GM19463 (cell line): ENCODE measurements at regions not wholly inside any gene's neighbourhood (a gene's known extent, or its start where the extent isn't known, plus 50 kb on each side); places are given as distances from the start of the nearest gene placed in this dataset.
"Not testable (repeated sequence)": the region's sequence is repeated elsewhere in the genome, so short reads cannot be mapped to it uniquely, and the experiment has no call there.

Source experiments
- ATAC-seq: cut with Tn5 transposase; IDR thresholded peaks from one replicate; pipeline ENCODE4 v1.9.1; 2021; ENCODE audit warnings: mild to moderate bottlenecking, moderate library complexity; ENCODE audit not compliant: unreplicated experiment

DNA sequence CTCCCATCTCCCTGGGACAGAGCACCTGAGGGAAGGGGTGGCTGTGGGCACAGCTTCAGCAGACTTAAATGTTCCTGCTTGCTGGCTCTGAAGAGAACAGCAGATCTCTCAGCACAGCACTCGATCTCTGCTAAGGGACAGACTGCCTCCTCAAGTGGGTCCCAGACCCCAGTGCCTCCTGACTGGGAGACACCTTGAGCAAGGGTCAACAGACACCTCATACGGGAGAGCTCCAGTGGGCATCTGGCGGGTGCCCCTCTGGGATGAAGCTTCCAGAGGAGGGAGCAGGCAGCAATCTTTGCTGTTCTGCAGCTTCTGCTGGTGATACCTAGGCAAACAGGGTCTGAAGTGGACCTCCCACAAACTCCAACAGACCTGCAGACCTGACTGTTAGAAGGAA, 436.7 kb upstream of the CHRM2 start:
- not testable (repeated sequence) for ATAC-seq

DNA sequence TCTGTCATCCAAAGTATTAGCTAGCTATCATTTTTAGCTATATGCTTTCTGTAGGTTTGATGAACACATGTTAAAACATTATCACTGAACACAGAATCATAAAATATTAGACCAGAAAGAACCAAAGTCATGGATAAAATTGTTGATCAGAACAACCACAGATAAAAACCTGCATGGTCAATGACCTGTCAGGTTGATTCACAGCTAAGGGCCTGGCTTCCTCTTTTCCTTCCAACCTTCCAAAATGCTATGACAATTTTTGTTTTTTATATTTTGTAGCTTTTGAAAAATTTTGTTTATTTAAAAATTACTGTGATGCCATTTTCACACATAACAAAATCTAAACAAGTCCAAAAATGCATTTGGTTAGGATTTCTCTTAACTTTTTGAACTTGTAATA, 444.4 kb upstream of the CHRM2 start:
- no peak for ATAC-seq

DNA sequence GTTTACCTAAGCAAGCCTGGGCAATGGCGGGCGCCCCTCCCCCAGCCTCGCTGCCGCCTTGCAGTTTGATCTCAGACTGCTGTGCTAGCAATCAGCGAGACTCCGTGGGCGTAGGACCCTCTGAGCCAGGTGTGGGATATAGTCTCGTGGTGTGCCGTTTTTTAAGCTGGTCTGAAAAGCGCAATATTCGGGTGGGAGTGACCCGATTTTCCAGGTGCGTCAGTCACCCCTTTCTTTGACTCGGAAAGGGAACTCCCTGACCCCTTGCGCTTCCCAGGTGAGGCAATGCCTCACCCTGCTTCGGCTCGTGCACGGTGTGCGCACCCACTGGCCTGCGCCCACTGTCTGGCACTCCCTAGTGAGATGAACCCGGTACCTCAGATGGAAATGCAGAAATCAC, 442.6 kb upstream of the MTPN start:
- ATAC-seq, result not testable (repeated sequence)

DNA sequence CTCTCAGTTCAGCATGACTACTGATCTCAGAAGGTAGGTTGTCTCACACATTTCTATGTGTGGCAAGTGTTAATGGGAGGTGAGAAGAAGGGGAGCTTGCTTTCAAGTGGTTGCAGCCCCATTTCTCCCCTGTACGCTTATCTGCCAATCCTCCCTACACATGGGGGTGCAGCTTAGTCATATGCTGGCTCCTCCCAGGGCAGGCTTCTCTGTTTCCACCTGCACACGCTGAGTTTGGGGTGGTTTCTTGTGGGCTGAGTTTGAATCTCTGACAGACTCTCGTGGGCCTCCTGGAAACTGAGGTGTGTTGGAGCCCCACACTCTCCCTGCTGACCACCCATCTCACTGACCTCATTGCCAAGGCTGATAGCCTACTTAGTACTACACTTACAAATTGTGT, 435.8 kb upstream of the MTPN start:
- ATAC-seq, result no peak

DNA sequence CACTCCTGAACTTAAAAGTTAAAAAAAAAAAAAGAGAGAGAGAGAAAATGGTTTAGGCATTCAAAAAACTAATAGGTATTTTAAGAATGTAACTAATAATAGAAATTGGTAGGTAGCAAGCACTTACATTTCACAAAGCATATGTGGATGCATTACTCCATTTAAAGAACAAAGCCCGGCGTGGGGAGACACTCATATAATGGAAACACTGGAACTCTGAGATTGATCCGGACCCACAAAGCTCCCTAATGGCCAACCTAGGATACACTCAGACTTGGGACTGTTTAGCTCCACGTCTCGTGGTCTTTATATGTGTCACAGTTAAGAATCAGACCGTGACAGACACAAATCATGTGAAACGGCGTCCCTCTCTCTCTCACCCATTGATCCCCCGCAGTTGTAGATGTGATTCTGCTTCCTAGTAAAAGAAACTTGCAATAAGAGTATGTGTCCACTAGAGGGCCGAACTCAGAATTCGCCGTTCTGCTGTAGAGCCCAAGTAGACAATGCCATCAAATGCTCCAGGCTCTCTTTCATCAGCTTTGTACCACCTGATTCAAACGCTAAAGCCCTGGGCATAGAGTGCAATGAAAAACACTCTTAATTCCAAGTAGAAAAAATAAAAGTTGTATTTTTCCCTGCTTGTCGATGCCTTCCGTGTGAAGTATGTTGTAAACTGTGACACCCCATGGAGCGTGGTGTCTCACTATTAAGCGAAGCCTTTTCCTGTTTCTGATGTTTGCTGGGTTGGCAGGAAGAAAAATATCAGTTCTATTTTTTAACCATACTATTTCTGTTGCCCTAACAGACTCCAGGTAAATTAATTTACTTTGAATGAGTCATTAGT, 429.0 kb upstream of the MTPN start:
- peak; percentile 91 for ATAC-seq

DNA sequence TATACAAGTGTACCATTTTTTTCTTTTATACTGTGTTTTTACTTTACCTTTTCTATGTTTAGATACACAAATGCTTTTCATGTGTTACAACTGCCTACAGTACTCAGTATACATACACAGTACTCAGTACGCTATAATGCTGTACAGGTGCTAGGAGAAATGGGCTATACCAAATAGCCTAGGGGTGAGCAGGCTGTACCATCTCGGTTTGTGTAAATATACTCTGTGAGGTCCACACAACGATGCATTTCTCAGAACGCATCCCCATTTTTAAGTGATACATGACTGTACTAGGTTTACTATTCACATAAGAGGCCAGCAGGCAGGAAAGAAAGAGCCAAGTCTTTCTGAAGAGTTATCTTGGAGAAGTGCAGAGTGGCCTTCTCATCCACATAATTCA, 426.4 kb upstream of the MTPN start:
- ATAC-seq, result no peak

DNA sequence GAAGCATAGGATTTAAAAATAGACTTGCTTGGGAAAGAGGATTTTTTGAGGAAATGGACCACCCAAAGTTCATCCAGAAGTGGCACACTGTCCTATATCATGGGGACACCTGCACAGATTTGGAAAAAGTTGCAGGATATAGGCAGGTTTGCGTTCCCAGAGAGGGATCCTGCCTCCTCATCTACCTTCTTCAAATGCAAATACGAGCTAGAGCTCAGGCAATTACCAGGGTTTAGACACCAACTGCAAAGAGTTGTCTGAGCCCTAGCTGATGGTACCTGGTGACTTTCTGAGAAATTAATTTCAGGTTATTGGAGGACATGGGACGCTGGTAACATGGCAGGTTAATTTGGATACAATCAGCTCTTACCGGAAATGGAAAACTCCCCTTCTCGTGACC, 423.7 kb upstream of the MTPN start:
- ATAC-seq, result no peak

DNA sequence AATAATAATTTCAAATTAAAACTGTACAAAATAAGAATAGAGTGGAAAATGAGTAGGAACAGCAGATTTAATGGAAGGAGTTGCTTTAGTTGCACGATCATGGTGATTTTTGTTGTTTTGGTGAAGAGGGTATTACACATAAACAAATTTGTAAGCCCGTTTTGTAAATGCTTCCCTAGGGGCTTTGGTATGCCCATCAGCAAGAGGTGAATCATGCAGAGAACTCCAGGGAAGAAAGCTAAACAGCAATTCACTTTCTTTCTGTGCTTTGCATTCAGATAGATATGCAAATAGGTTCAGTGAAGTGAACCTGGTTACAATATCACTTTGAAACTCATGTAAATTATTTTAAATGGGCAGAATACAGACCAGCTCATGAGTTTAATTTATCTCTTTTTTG, 422.2 kb upstream of the MTPN start:
- ATAC-seq, result no peak

DNA sequence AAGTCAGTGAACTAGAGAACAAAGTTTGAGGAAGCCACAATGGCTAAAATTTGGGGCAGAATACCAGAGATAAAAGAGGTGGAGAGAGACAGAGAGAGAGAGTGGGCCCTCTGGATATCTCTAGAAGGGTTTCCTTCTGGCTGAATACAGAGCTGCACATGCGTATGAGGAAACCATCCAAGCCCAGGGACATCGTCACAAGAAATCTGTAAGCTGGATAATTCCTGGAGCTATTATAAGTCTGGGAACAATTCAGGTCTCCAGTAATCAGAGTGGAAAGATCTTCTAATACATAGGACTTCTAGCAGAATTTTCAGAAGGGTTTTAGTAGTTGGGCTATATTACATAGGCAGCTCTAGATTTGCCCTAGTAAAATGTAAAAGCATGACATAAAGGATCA, 415.7 kb upstream of the MTPN start:
- ATAC-seq, result no peak

DNA sequence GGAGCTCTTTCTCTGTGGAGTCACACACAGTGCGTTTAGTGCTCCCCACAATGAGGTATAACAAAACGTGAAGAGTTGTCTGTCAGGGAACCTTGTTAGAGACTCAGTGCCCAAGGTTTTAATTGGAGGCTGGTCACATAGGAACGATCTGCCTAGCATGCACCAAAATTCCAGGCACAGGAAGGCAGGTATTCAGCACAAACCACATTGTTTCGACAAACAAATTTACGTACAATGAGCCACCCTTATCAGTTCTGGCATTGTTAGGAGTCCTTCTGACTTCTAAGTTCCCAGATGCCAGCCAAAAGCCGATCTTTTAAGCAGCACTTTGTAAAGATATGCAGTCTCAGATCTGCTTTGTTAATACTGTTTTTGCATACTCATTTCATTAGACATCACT, 414.2 kb upstream of the MTPN start:
- ATAC-seq, result no peak

DNA sequence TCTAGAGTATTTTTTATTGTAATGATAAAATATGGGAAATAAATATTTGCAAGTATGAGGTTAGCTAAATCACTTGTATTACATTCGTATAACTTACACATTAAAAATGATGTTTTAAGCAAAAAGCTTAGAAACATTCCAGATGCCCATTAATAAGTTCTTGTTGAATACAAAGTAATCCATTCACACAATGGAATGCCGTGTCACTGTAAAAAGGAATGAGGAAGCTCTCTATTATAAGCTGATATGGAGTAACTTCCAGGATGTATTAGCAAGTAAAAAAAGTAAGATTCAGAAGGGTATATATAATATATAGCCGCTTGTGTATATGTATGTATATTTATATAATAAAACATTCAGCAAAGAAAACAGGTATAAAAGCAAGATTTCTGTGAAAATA, 412.8 kb upstream of the MTPN start:
- no peak for ATAC-seq

DNA sequence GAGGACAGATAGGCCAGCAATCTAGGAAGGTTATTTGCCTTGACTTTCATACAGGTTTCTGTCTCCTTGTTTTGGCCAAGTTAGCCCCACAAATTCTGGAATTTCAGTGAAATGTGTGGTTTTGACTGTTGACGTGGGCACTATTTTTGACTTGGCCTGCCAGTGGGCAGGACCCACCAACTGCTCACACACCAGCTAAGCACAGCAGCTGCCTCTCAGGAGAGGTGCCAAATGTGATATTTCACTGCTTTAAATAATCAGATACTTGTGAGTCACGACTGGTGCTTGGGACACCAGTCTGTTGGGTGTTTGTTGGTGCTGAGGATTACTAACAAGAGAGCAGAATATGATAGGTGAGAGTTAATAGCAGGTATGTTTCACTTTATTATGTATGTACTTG, 409.7 kb upstream of the MTPN start:
- no peak for ATAC-seq

DNA sequence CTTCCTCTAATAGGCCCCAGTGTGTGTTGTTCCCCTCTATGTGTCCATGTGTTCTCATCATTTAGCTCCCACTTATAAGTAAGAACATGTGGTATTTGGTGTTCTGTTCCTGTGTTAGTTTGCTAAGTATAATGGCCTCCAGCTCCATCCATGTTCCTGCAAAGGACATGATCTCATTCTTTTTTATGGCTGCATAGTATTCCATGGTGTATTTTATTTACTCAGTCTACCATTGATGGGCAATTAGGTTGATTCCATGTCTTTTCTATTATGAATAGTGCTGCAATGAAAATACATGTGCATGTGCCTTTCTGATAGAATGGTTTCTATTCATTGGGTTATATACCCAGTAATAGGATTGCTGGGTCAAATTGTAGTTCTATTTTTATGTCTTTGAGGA, 394.2 kb upstream of the MTPN start:
- ATAC-seq, result not testable (repeated sequence)

DNA sequence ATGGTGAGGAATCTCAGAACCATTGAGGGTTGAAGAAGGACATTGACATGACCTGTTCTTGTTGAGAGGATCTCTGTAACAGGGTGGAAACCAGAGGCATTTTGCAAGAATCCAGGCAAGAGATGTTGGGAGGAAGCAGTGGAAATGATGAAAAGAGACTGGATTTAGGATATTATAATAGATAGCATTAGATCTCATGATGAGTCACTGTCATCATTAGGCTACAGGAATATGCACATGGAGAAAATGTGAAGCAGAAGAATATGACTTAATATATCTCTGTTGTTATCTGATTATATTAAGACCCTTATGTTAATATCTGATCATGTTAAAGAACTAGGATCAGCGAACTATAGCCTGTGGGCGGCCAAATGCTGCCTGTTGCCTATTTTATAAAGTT, 393.0 kb upstream of the MTPN start:
- no peak for ATAC-seq

DNA sequence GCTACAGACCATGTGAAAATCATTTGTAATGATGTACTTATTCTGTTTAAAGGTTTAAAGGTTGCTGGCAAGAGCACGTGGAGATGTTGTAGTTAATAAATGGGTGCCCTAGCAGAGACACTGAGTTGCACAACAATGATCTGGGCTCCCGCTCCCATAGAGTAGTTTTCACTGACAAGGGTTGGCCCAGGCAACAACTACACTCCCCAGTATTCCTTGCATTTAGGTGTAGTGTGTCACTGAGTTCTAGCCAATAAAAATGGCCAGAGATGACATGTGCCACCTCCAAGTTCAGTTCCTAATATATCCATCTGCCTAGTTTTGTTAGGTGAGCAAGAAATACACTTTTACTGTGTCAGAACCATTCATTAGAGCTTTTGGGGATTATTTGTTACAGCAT, 392.1 kb upstream of the MTPN start:
- ATAC-seq, result no peak

DNA sequence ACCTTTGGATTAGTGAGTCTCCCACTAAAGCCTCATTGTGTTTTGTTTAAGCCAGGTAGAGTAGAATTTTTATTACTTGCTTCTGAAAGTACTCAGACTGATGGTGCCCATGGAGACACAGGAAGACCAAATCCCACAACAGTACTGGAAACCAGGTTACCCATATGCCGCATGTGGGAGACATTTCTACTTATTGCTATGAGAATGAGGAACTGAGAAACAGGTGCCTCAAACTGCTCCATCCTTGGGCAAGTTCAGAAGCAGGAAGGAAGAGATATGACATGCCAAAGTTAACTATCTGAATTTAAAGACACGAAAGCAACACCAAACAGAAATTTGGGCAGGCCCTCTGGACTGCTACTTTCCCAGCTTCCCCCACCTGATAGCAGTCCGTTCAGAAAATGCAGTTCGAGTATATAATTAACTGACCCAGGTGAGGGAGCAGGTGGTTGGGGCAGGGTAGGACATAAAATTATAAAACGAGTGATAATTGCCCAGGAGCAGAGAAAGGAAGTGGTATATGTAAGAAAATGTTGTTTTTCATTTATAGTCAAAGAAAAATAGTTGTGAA, 382.3 kb upstream of the MTPN start:
- peak; percentile 91 for ATAC-seq

DNA sequence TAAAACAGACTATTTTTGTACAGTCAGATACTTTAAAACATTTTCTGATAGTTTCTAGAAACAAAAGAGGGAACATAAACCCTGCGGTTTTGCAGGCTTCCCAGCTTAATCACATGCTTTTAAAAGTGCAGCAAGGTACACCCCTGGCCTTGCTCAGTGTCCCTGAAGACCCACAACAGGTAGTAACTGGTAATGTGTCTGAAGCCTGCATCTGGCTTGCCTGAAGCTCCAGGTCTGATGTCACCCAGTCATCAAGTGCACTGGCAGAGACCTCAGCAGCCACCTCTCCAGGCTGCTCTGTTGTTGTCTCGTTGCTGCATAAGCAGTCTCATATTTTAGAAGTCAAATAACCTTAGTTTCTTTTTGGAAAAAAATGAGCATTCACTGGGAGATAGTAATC, 376.1 kb upstream of the MTPN start:
- ATAC-seq, result peak; percentile 64

DNA sequence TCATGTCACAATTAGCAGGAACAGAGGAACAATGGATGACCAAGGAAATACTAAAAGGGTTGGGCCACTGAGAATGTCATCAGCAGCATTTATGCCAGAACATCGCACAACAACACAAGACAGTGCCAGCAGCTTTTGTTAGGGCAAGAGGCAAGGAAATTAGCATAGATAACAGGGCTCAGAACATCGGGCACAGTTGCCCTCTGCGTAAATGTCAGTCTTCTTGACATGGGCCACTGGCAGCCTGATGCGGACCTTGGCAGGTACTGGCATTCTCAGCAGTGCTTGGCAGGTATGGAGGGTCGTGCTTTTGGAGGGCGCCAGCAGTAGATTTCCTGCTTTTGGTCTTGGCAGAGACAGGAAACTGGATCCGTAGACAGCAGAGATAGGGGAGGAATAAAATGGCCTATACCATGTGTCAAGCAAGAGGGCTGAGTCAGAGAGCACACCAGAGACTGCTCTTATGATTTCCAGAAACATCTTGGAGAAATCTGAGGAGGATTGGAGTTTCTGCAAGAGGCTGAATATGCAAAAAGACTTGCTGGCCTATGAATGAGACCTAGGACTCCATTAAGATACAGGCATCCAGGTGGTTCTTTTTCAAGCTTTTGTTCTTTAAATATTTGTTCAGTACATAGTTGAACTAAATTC, 371.5 kb upstream of the MTPN start:
- no peak for ATAC-seq

DNA sequence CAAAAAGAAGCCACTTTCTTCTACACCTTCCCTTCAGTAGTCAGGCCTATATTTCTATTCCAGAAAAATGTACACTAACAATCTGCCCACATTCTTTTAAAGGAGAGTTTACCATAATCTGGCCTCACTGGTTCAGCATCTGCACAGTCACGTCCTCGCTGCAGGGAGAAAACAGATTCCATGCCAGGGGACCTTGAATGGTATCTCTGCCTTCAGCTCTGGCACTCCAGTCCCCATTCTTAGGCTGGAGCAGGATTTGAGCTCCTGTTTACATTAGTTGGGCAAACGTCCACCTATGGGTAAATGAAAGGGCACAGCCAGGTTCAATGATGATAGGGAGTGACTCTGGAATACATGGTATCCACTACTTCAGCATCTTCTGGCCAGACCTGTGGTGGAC, 371.0 kb upstream of the MTPN start:
- no peak for ATAC-seq

DNA sequence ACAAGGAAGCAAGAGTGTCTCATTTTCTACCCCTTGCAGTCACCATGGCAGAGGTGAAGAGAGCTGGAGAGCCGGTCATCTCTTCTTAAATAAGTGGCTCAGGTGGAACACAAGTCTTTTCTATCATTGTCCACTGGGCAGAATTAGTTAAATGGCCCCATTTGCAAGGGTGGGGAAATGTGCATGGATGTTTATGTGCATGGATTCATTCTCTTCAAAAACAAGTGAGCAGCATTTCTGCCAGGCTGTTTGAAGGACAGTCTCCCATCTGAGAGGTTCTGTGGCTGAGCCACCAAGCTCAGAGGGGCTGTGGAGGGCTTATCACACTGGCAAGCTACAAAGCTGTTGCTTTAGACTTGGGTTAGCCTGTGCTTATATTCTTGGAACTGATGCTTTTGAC, 370.3 kb upstream of the MTPN start:
- no peak for ATAC-seq

DNA sequence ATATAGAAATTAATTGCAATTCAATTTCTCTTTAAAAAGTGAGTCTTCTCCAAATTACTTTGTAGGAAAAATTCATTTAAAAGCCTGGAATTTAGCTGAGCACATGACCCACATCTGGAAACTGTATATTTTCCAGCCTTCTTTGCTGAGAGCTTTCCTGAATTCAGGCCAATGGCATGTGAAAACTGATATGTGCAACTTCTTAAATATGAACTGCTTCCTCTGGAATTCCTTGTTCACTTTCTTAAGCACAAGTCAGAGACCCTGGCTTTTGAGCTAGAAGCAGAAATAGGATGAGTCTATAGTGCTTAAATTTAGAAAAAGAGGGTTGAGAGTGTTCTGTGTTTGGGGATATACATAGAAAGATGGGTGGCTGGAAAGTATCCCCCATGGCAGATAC, 365.1 kb upstream of the MTPN start:
- ATAC-seq, result no peak

DNA sequence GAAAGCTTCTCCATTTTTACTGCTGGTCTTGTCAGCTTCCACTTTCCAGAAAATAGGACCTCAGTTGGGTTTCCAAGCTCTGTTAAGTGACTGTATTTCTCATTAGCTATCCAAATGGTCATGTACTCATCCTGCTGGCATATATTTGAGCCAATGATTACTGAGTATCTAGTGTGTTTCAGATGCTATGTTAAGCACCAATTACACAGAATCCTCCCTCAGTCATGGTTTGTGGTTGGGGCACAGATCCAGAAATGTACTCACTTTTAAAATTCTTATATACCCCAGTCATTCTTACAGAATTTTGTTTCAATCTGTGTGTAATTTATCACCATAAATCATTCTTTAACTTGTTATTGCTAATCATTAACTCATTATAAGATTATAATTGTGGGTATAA, 362.3 kb upstream of the MTPN start:
- no peak for ATAC-seq
